G401 (cell line): ENCODE measurements at regions not wholly inside any gene's neighbourhood (a gene's known extent, or its start where the extent isn't known, plus 50 kb on each side); places are given as distances from the start of the nearest gene placed in this dataset.
A peak's percentile ranks its signal among the peaks of the same experiment; 100 is the strongest.
"Not testable (repeated sequence)": the region's sequence is repeated elsewhere in the genome, so short reads cannot be mapped to it uniquely, and the experiment has no call there.

Experiments used
- DNase-seq: peaks from one replicate; pipeline ENCODE4 v3.0.0-alpha.2; 2015; ENCODE audit warnings: low spot score
- in situ Hi-C: cut with HindIII; loops from 2 replicates; pipeline ENCODE4 v1.10.0; 2016; ENCODE audit warnings: low sequenced_read_pairs, mixed read lengths

DNA sequence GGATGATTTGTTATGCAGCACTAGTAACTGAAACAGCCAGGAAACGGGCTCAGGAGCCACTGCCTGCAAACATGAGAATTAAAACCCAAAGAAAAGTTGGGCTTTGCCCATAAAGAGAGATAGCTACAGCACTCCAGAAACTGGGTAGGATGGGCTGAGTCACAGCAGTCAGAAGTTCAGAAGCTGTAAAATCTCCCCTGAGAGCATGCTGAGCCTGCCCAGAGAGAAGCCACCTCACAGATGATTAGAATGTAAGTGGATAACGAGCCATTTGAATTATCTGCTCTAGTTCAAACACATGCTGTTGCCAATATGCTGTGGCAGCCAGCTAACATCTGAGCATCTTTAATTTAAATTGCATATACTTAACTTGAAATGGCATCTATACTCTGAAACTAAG is 388.1 kb upstream of the ACVR2A start:
- in situ Hi-C loops: no loop called here
- no peak for DNase-seq

DNA sequence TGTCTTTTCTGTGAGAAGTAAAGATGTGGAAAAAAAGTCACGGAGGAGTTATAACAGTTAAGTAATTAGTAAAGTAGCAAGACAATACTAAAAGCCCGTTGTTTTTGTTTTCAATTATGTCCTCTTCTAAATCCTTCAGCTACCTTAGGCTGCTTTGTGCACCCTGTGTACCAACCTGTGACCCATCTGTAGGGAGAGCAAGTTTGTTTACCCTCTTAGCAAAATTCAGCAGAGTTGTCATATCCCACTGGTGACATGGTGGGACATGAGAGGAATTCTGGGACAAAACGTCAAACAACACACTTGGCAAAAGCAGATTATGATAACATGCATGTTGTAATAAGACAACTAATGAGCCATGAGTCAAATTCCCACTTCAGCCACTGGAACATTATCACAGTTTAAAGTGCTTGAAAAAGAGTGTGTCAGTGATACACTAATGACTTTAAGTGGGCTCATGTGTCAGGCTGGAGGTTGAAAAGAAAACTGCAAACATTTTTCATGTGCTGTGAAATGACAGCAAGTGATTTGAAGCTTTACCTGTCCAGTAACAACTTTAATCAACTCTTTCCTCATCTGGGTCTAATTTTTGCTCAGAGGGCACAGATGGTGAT is 392.8 kb upstream of the ACVR2A start:
- DNase-seq: no peak
- in situ Hi-C loops: no loop called here

DNA sequence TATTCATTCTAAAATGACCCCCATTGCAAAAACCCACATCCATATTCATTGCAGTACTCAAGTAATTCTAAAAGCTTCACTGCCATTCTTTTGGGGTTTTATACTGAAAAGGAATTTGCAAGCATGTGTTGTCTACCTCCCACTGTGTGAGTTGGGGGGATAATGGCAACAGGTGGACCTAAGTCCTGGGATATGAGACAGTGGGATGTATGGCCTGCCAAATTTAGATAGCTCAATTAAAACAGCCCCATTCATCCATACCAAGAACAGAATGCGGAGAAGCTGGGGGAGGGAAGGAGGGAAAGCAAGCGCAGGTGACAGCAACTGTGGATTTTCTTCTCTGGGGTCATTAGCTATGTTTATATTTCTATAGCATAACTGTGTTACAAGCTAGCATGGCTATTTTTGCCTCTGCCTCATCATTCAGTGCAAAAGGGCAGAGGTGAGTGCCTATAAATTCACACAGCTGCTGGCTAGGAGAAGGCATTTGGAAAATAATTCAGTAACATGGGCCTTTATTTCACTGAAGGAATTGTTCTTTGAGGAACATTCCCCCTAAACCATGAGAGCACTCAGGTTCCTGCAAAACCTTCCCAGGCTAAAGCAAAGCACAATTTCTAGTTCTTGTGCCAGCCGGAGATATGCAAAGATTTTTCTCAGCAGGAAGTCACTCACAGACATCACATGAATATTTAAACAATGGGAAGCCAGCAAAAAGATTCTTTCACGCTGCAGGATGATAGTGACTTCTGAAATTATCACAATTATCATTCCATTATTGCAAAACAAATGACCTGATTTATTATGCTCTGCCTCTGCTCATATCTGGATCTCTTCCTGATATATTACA is 393.9 kb upstream of the ACVR2A start:
- in situ Hi-C loops: no loop called here
- DNase-seq: no peak

DNA sequence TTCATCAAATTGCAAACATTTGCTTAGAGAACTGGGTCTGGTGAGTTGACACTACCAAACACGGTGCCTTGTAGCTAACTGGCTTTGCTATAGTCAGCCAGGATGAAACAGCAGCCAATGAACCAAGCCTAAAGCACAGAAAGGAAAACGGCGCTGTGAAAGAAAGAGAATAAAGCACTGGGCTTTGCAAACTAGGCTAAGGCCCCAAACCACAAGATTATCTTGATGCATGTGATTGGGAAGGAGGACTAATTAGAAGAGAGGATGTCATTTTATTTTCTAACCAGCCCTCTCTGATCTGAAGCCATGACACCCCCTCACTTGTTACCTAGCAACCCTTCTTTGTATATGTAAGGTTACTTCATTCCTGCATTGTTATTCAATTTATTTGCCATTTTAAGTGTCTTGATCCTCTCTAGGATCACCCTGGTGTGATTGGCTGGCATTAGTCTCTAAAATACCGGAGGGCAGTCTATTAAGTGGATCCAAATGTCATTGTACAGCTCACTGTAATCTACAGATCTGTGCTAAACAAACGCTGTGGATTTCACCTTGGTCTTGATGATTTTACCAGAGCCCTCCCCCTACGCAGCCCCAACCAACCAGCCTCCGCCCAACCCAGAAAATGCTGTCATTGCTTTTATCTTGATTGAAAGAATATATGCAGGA is 395.4 kb upstream of the ACVR2A start:
- in situ Hi-C loops: no loop called here
- no peak for DNase-seq

DNA sequence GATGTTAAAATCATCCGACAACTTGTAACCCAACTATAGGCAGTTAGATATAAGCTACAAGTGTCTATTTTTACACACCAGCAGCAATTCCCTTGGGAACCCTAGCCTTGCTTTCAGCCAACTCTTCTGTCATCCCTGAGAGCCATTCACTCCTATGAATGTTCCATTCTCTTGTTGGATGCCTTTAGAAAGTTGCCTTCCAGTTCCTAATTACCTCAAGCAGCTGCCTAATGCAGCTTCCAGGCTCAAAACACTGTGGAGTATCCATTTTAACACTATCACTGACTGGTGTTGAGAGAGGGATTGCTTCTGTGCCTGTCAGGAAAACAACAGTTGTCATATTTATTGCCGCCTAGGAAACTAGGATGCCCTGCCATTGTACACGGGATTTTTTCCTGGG is 402.0 kb upstream of the ACVR2A start:
- in situ Hi-C loops: no loop called here
- no peak for DNase-seq

DNA sequence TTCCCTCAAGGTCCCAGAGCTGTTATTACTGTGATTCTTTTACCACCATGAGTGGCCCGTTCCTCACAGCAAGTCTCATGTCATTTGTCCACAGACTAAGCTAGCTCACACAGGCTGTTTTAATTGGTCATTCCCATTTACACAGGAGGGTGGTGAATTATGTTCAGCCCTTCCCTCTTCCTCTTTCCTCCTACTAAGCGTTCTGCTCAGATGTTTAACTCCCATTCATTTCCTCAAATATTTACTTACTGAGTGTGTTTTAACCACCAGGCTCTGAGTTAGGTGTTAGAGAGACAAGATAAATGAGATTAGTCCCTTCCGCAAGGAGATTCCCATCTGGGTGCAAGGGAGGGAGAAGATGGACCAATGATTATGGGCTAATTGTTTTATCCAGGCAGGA is 403.6 kb upstream of the ACVR2A start:
- DNase-seq: no peak
- in situ Hi-C loops: no loop called here

DNA sequence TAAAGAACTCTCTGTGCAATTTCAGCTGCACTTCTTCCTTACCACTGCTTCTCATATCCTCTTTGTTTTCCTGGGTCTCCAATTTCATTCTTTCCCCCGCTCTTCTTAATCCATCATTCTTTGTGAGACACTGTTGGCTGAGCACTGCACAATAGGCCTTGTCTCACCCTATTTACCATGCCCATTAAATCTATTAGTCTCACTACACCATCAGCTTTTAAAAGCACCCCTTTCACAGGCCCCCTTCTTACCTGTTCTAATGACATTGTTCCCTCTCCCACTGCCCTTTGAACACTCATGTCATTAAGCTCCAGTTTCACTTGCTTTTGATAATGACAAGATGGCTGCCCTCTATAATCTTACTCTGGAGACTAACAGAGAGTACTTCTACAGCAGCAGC is 404.1 kb upstream of the ACVR2A start:
- no peak for DNase-seq
- in situ Hi-C loops: no loop called here

DNA sequence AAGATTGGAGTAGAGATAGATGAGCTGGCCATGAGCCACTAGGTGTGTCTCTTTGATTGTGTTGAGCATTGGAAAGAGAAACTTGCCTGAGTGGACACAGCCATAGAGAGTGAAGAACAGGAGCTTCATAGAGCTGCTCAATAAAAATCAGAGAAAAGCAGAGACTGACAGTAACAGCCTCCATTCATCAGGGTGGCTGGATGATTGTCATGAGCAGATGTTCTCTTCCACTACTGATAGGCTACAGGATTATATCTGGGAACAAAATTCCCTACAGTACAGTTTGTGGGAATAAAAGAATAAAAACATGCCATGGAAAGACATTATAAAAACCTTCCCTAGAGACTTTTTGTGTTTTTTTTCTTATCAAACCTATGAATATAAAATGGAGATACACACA is 404.8 kb upstream of the ACVR2A start:
- in situ Hi-C loops: no loop called here
- DNase-seq: no peak

DNA sequence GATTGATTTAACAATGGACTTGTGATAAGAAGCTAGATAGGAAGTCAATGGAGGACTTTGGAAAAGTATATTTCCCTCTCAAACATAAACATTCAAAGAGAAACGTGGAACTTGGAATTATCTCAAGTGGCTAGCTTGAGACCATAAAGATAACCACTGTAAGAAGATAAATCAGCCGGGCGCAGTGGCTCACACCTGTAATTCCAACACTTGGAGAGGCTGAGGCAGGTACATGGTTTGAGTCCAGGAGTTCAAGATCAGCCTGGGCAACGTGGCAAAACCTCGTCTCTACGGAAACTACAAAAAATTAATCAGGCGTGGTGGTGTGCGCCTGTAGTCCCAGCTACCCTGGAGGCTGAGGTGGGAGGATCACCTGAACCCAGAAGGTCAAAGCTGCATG is 405.9 kb upstream of the ACVR2A start:
- in situ Hi-C loops: no loop called here
- no peak for DNase-seq

DNA sequence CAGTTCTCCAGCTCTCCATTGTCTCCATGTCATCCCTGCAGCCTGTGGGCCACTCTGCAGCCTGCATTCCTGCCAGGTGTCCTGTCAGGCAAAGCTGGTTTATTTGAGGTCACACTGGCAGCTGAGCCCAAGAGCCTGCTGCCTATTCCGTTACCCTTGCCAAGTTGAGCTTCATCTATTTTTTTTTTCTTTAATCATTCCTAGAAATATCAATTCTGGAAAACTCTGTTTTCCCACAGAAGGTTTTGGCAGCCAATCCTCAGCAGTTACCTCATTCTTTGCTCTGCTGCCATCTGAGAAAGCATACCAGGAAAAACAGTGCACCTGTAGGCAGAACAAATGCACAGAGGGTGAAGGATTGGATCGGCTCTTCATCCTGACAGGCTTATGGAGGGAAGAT is 411.0 kb upstream of the ACVR2A start:
- in situ Hi-C loops: no loop called here
- peak; percentile 88 for DNase-seq

DNA sequence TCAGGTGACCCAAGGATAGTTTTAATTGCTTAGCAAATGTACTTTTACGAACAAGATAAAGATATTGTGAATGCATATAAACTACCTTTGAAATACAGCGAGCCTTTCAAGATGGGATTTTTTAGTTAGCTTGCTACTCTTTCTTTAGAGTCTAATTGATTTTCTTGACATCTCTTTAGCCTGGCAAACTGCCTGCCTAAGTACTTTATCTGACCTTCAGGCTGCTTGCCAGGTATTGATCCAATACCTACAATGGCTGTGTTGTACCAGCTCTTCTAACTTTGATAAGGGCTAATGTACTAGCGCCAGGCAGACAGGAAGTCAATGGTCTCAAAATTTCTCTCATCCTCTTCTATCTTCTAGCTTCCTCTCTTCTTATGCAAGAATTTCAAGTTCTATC is 414.4 kb upstream of the ACVR2A start:
- DNase-seq: no peak
- in situ Hi-C loops: no loop called here

DNA sequence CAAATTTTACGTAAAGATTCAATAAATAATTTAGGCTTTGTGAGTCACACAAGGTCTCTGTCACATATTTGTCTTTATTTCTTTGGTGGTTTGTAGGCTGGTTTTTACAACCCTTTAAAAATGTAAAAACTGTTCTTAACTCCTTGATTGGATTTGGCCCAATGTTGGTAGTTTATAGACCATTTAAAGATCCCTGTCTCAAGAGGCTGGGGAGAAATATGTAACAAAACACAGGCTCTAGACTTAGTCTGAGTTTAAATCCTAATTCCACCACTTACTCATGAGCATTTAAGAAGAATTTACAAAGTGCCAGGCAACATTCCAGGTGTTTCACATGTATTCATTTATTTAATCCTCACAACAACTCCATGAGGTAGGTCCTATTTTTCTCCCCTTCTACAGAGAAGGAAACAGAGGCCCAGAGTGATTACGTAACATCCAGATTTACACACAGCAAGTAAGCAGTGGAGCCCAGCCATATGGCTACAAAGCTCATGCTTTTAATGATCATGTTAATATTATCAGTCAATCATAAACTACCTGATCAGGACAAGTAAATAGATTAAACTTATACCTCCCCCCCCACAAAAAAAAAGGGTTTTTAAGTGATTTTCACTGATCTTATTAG is 416.6 kb upstream of the ACVR2A start:
- in situ Hi-C loops: no loop called here
- no peak for DNase-seq

DNA sequence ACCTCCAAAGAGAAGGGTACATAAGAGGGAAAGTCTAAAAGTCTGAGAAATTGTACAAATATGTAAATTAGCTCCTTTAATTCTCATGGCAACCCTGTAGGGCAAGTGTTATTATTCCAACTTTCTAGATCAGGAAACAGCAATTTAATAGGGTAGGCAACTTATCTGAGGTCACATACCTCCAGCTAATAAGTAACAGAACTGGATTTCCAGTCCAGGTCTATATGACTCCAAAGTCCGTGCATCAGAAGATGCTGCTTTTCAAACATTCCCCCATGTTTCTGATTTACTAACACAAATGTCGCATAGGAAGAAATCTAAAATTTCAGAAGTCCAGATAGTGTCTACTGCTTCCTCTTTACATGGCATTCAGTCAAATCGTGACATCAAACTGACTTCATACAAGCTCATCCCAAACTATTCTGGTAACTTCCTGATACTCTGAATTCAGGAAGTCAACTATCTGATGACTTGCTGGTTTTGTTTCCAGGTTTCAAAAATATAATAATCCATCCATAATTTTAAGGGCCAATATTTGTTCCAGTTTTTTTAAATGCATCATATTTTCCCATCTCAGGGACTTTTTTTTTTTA is 419.3 kb upstream of the ACVR2A start:
- in situ Hi-C loops: no loop called here
- DNase-seq: no peak

DNA sequence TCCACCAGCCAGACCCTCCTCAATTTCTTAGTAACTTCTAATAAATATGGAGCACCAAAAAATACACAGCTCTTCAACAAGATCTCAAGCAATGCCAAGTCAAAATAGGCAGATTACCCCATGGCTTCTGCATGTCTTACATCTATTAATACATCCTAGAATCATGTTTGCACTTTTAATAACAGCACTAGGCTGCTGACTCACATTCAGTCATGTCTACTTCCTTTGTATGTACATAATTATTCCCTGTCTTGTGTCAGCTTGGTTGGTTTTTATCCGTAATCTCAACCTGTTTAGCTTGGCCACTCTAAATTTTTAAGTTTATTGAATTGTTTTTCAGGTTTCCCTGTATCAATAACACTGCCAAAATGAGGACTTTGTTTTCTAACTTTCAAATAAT is 420.1 kb upstream of the ACVR2A start:
- in situ Hi-C loops: no loop called here
- no peak for DNase-seq

DNA sequence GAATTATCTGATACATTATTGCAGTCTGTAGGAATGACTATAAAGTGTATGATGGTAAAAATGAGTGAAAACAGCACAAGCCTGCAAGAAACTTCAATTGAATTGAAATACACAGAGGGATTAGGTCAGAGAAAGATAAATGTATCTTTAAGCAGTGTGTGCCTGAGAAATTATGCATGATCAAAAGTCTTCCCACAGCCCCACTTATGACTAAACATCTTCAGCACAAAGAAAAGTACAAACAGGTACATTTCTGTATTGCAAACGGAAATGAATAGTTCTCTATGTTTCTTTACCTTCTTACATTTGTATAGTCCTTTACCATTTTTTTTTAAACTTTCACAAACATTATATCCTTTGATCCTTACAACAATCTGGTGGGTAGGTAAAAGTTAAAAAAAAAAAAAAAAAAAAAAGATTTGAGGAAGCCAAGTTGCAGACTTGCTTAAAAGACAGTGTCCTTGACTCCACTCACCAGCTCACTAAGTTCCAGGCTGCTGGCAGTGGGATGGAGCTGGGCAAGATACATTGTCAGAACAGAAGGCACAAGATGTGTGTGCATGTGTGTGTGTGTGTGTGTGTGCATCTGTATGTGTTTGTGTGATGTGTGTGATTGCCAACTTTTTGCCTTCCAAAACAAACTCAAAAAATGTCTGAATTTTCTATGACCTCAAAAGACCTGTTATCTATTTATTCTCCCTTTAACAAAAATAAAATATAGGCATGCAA is 423.7 kb upstream of the ACVR2A start:
- no peak for DNase-seq
- in situ Hi-C loops: no loop called here

DNA sequence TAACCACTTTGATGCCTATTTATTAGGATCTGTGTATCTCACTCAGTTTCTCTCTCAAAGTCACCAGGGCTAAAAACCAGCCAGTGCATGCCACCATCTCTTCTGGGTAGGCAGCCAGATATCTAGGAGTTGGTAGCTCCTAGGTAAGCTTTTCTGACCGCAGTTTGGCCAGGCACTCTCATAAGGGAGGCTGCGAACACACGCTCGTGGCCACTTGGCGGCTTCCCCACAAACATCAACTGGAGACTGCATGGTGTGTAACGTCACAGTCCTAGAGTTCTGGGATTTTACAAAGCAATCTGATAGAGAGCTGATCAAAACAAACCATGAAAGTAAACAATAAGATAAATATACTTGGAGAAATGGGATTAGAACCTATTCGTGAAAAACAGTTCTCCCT is 424.3 kb upstream of the ACVR2A start:
- DNase-seq: no peak

DNA sequence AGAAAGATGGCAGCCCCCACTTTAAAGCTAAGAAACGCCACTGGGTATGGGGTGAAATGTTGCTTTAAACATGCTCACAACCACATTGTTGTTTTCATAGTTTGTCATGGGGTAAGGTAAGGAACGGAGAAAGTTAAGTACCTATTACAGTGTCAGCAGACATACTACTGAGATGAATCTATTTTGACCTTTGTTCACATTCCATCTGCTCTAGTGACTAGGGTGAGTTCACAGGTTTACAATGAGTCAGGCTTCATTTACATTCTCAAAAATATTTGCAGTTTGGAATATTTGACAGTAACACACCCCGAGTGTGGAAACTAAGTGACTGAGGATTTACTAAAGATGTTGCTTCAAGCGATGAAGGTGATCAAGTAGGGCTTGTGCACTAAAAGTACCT is 428.7 kb upstream of the ACVR2A start:
- in situ Hi-C loops: no loop called here
- DNase-seq: no peak

More for the DNA sequence above, 424.3 kb upstream of the ACVR2A start:
- in situ Hi-C loops: no loop called here

DNA sequence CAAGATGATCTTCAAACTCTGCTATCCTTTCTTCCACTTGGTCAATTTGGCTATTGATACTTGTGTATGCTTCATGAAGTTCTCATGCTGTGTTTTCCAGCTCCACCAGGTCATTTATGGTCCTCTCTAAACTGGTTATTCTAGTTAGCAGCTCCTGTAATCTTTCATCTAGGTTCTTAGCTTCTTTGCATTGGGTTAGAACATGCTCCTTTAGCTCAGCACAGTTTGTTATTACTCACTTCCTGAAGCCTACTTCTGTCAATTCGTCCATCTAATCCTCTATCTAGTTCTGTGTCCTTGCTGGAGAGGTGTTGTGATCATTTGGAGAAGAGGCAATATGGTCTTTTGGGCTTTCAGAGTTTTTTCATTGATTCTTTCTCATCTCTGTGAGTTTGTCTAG is 430.2 kb upstream of the ACVR2A start:
- DNase-seq, in situ Hi-C loops: not testable (repeated sequence)

DNA sequence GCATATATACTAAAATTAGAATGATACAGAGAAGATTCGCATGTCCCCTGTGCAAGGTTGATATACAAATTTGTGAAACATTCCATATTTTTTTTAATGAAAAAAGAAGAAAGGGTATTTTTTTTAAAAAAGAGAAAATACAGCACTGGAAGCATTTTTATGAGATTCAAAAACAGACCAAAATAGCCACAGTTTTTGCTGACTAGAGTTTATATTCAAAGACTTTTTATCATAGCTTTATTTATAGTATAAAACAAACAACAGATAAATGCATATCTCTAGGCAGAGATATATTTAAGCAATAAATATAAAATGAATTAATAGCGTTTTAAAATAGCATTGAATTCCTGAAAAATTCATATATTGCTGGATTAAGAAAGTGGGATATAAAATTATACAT is 436.5 kb upstream of the ACVR2A start:
- no peak for DNase-seq
- in situ Hi-C loops: no loop called here
